Suprapubic skin (tissue), 4 donors: ENCODE measurements at regions not wholly inside any gene's neighbourhood (a gene's known extent, or its start where the extent isn't known, plus 50 kb on each side); places are given as distances from the start of the nearest gene placed in this dataset.

Experiments used
- DNase-seq, 2 donors: peaks; one replicate each; pipeline ENCODE4 v3.0.0-alpha.2; 2019; ENCODE audit warnings: low spot score in 2 of 2
- H3K27ac ChIP-seq: fragments of 200-600 bp; sonication (generic); one replicate; pipeline ENCODE4 v1.5.1; 2019
- H3K27me3 ChIP-seq: fragments of 200-600 bp; sonication (generic); one replicate; pipeline ENCODE4 v1.5.1; 2019
- H3K36me3 ChIP-seq: fragments of 200-600 bp; sonication (generic); one replicate; pipeline ENCODE4 v1.5.1; 2019
- H3K4me1 ChIP-seq: fragments of 200-600 bp; sonication (generic); one replicate; pipeline ENCODE4 v1.5.1; 2019
- H3K4me3 ChIP-seq: fragments of 200-600 bp; sonication (generic); one replicate; pipeline ENCODE4 v1.5.1; 2019; ENCODE audit warnings: mild to moderate bottlenecking
- H3K9me3 ChIP-seq: fragments of 200-600 bp; sonication (generic); one replicate; pipeline ENCODE4 v1.5.1; 2019
- EP300 ChIP-seq: sonication (generic); formaldehyde crosslinking; IDR thresholded peaks from one replicate; pipeline ENCODE4 v1.6.1; 2017; ENCODE audit warnings: antibody characterized with exemption
- POLR2A ChIP-seq, 2 donors: fragments of 450-650 bp; IDR thresholded peaks; one replicate each; pipeline ENCODE4 v1.6.1; 2017; ENCODE audit warnings: antibody characterized with exemption in 2 of 2, mild to moderate bottlenecking in 2 of 2, moderate library complexity in 2 of 2
- POLR2AphosphoS5 ChIP-seq, 3 donors: sonication (generic); formaldehyde crosslinking; IDR thresholded peaks; one replicate each; pipeline ENCODE4 v1.6.1; 2017; ENCODE audit warnings: antibody characterized with exemption in 3 of 3
- WGBS: methylation state at CpG from one replicate; pipeline ENCODE4 v1.1.5; 2018; 5-methylcytosine and 5-hydroxymethylcytosine counted together
- TF ChIP-seq, protein P1 (sequence below), 2 donors: fragments of 200-600 bp in 1 of 2; fragments of 450-650 bp in 1 of 2; sonication (generic) in 1 of 2; IDR thresholded peaks; one replicate each; pipeline ENCODE4 v1.5.1; 2016 to 2019; ENCODE audit warnings: antibody characterized with exemption in 2 of 2, mild to moderate bottlenecking in 1 of 2, moderate library complexity in 1 of 2

DNA sequence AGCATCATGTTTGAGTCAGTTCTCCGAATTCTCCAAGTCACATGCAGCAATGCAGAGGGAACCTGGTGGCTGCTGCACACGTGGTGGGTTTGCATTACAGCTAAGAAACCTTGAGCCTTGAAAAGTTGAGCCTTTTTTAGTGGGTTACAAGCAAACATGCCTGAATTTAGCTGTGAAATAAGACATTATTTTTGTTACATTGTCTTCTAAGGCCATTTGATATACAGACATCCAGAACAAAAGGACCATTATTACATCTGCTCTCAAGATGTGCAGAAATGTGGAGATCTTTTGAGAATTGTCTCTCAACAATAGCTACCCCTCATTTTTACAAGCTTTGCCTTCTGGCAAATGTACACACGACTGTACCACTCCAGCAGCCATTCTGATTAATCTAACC, 720.5 kb upstream of the SLC35B3 start:
- 41% methylated on average over 3 of the region's 3 CpGs for WGBS
- H3K4me3 ChIP-seq, result no peak overlapping the region
- no peak for DNase-seq
- H3K27ac ChIP-seq, result no peak overlapping the region
- H3K4me1 ChIP-seq, result no peaks in the 10 kb centered on the region
- H3K9me3 ChIP-seq, result no peaks in the 10 kb centered on the region
- H3K36me3 ChIP-seq, result no peaks in the 10 kb centered on the region
- TF ChIP-seq EP300 (no peak), POLR2A (IDR thresholded peaks at IDR 0.05) (no peak), POLR2AphosphoS5 (IDR thresholded peaks at IDR 0.05) (no peak)
- TF ChIP-seq, protein P1, sequence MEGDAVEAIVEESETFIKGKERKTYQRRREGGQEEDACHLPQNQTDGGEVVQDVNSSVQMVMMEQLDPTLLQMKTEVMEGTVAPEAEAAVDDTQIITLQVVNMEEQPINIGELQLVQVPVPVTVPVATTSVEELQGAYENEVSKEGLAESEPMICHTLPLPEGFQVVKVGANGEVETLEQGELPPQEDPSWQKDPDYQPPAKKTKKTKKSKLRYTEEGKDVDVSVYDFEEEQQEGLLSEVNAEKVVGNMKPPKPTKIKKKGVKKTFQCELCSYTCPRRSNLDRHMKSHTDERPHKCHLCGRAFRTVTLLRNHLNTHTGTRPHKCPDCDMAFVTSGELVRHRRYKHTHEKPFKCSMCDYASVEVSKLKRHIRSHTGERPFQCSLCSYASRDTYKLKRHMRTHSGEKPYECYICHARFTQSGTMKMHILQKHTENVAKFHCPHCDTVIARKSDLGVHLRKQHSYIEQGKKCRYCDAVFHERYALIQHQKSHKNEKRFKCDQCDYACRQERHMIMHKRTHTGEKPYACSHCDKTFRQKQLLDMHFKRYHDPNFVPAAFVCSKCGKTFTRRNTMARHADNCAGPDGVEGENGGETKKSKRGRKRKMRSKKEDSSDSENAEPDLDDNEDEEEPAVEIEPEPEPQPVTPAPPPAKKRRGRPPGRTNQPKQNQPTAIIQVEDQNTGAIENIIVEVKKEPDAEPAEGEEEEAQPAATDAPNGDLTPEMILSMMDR (IDR thresholded peaks at IDR 0.05), result no peak
- H3K27me3 ChIP-seq, result no peaks in the 10 kb centered on the region

DNA sequence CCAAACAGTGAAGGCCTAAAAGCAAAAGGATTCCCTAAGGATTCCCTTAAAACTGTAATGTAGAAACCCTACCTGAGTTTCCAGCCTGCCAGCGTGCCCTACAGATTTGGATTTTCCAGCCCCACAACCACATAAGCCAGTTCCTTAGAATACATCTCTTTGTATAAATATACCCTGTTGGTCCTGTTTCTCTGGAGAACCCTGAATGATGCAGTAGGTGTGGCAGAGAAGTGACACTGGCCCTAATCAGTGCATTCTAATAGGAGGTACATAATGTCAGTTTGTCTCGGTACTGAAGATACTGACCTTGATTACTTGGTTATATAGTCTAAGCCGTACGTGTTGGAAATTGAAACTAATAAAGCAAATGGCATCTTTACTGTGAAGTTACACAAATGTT, 707.8 kb upstream of the SLC35B3 start:
- Histone ChIP-seq H3K9me3 (no peaks in the 10 kb centered on the region), H3K27ac (no peak overlapping the region), H3K4me1 (peaks cover 29% of the 10 kb centered on the region), H3K27me3 (no peaks in the 10 kb centered on the region), H3K4me3 (no peak overlapping the region), H3K36me3 (no peaks in the 10 kb centered on the region)
- TF ChIP-seq EP300 (no peak), POLR2AphosphoS5 (IDR thresholded peaks at IDR 0.05) (no peak), POLR2A (IDR thresholded peaks at IDR 0.05) (no peak)
- TF ChIP-seq, protein P1 (IDR thresholded peaks at IDR 0.05), result no peak
- no peak for DNase-seq
- 89% methylated on average over 4 of the region's 4 CpGs for WGBS

DNA sequence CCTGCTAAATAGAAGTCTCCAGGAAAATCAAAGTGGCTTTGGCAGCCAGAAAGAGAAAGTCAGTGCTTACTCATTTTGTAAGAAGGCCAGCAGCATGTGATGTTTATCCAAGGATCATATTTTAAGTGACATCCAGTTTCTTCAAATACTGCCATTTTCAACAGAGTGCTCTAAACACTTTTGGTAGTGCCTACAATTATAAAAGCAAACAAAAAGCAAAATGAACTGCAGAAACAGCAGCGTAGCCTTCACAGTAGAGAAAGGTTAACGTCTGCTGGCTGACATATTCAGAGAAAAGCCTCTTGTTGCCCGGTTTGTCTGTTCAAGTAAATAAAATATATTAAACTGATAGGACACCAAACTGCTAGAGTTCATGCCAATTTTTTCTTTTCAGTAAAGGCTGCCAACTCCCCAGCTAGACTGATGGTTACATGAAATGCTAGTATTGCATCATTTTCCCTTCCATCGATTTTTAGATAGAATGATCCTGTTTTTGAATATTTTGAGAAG, 705.7 kb upstream of the SLC35B3 start:
- DNase-seq, result no peak
- peak overlapping the region; percentile 58 for H3K27ac ChIP-seq
- no peaks in the 10 kb centered on the region for H3K27me3 ChIP-seq
- no peaks in the 10 kb centered on the region for H3K9me3 ChIP-seq
- TF ChIP-seq, protein P1 (IDR thresholded peaks at IDR 0.05), result no peak
- TF ChIP-seq EP300 (no peak), POLR2A (IDR thresholded peaks at IDR 0.05) (no peak), POLR2AphosphoS5 (IDR thresholded peaks at IDR 0.05) (no peak)
- no peaks in the 10 kb centered on the region for H3K36me3 ChIP-seq
- peaks cover 29% of the 10 kb centered on the region for H3K4me1 ChIP-seq
- 20% methylated on average over 4 of the region's 4 CpGs for WGBS
- no peak overlapping the region for H3K4me3 ChIP-seq

DNA sequence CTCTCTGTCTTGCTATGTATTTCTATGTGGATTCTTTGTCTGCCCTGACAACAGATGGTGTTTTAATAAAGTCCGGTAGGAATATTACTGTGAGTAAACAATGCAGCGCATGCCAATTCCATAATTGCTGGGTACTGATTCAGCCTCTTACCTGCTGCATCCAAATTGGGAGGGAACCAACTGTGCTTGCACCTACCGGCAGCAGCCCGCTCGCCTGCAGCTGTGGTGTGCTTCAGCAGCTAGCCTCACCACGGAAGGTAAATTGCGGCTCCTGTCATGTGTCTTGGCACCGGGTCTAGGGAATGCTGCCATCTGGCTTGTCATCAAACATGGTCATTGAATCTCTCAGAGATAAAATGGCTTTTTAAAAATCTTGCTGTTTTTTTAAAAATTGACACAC, 704.8 kb upstream of the SLC35B3 start:
- DNase-seq, result peak in 1 of 2 donors; percentile 71
- Histone ChIP-seq H3K4me3 (peak overlapping the region; percentile 10), H3K27ac (peak overlapping the region; percentile 58), H3K9me3 (no peaks in the 10 kb centered on the region), H3K4me1 (peaks cover 29% of the 10 kb centered on the region), H3K27me3 (no peaks in the 10 kb centered on the region), H3K36me3 (no peaks in the 10 kb centered on the region)
- TF ChIP-seq EP300 (no peak), POLR2AphosphoS5 (IDR thresholded peaks at IDR 0.05) (no peak), POLR2A (IDR thresholded peaks at IDR 0.05) (no peak)
- TF ChIP-seq, protein P1 (IDR thresholded peaks at IDR 0.05), result no peak
- WGBS, result 33% methylated on average over 8 of the region's 8 CpGs

DNA sequence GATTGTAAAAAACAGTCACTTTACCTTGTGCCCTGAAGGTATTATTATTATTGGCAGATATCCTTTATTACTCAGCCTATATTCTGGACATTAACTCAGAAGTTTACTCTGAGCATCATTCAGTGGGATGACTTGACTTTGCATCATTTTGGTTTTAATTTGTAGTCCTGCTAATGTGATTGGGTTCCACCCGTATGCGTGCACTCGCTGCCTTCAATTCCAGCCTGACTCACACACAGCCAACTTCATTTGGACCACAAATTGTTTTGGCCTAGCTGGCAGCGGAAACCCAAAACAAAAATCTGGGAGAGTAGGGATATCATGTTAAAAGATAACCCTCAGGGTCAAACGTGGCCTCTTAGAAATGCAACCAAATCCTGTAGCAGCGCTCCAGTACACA, 704.4 kb upstream of the SLC35B3 start:
- H3K27ac ChIP-seq, result peak overlapping the region; percentile 58
- no peak for DNase-seq
- WGBS, result 34% methylated on average over 6 of the region's 6 CpGs
- H3K27me3 ChIP-seq, result no peaks in the 10 kb centered on the region
- no peaks in the 10 kb centered on the region for H3K9me3 ChIP-seq
- no peaks in the 10 kb centered on the region for H3K36me3 ChIP-seq
- H3K4me1 ChIP-seq, result peaks cover 29% of the 10 kb centered on the region
- H3K4me3 ChIP-seq, result peak overlapping the region; percentile 10
- TF ChIP-seq POLR2AphosphoS5 (IDR thresholded peaks at IDR 0.05) (no peak), POLR2A (IDR thresholded peaks at IDR 0.05) (no peak), EP300 (no peak)
- TF ChIP-seq, protein P1 (IDR thresholded peaks at IDR 0.05), result no peak
